ENCODE measurements at regions not wholly inside any gene's neighbourhood (a gene's known extent, or its start where the extent isn't known, plus 50 kb on each side); places are given as distances from the start of the nearest gene placed in this dataset.
A peak's percentile ranks its signal among the peaks of the same experiment; 100 is the strongest.

- TF ChIP-seq EZH2phosphoT487 (IDR thresholded peaks at IDR 0.05; ENCODE audit: borderline replicate concordance) (no peak), CTCF (conservative IDR thresholded peaks at IDR 0.05; ENCODE audit: low read length) (no peak)
- Histone ChIP-seq H4K20me1 (ENCODE audit: insufficient read depth, low read length, poor library complexity, severe bottlenecking) (no peaks in the 10 kb centered on the region), H3K9ac (ENCODE audit: low read depth, low read length, poor library complexity, severe bottlenecking) (no peak overlapping the region), H3K4me2 (ENCODE audit: low read depth, low read length, poor library complexity, severe bottlenecking) (no peak overlapping the region), H3K4me3 (ENCODE audit: low read length, poor library complexity, severe bottlenecking) (no peak overlapping the region), H3K36me3 (ENCODE audit: insufficient read depth, low read length) (no peaks in the 10 kb centered on the region), H3K27me3 (ENCODE audit: insufficient read depth, low read length, poor library complexity, severe bottlenecking) (no peaks in the 10 kb centered on the region), H3K9me2 (replicated peaks; ENCODE audit: low read depth, low read length) (no peaks in the 10 kb centered on the region), H3F3A (ENCODE audit: low read depth) (peaks cover 3% of the 10 kb centered on the region; the same call in 1 of the 2 replicates), H2AFZ (ENCODE audit: low read length) (no peak overlapping the region), H3K4me1 (ENCODE audit: insufficient read depth, low read length, poor library complexity, severe bottlenecking) (peaks cover 5% of the 10 kb centered on the region), H3K79me2 (ENCODE audit: insufficient read depth, low read length) (no peaks in the 10 kb centered on the region), H3K9me3 (ENCODE audit: insufficient read depth, low read depth, low read length) (no peaks in the 10 kb centered on the region)
Observed at GRCh38 chr13:78096221-78096620, 177.6 kb upstream of the EDNRB start.

GRCh38 chr13:78087966-78088678 is 169.5 kb upstream of the EDNRB start:
- H3K4me2 ChIP-seq (ENCODE audit: low read depth, low read length, poor library complexity, severe bottlenecking) = no peak overlapping the region
- no peaks in the 10 kb centered on the region for H3K9me2 ChIP-seq (replicated peaks; ENCODE audit: low read depth, low read length)
- H2AFZ ChIP-seq (ENCODE audit: low read length) = no peak overlapping the region
- no peaks in the 10 kb centered on the region for H4K20me1 ChIP-seq (ENCODE audit: insufficient read depth, low read length, poor library complexity, severe bottlenecking)
- H3F3A ChIP-seq (ENCODE audit: low read depth) = peaks cover 3% of the 10 kb centered on the region; the same call in 1 of the 2 replicates
- H3K36me3 ChIP-seq (ENCODE audit: insufficient read depth, low read length) = no peaks in the 10 kb centered on the region
- no peak overlapping the region for H3K9ac ChIP-seq (ENCODE audit: low read depth, low read length, poor library complexity, severe bottlenecking)
- H3K27me3 ChIP-seq (ENCODE audit: insufficient read depth, low read length, poor library complexity, severe bottlenecking) = no peaks in the 10 kb centered on the region
- no peaks in the 10 kb centered on the region for H3K9me3 ChIP-seq (ENCODE audit: insufficient read depth, low read depth, low read length)
- peaks cover 11% of the 10 kb centered on the region for H3K4me1 ChIP-seq (ENCODE audit: insufficient read depth, low read length, poor library complexity, severe bottlenecking)
- H3K4me3 ChIP-seq (ENCODE audit: low read length, poor library complexity, severe bottlenecking) = no peak overlapping the region
- no peak for TF ChIP-seq CTCF (conservative IDR thresholded peaks at IDR 0.05; ENCODE audit: low read length)
- H3K79me2 ChIP-seq (ENCODE audit: insufficient read depth, low read length) = no peaks in the 10 kb centered on the region

- Histone ChIP-seq H3K4me3 (ENCODE audit: low read length, poor library complexity, severe bottlenecking) (no peak overlapping the region), H3K9ac (ENCODE audit: low read depth, low read length, poor library complexity, severe bottlenecking) (no peak overlapping the region), H3F3A (ENCODE audit: low read depth) (no peaks in the 10 kb centered on the region), H3K79me2 (ENCODE audit: insufficient read depth, low read length) (no peaks in the 10 kb centered on the region), H3K4me2 (ENCODE audit: low read depth, low read length, poor library complexity, severe bottlenecking) (peak overlapping the region; percentile 58), H3K4me1 (ENCODE audit: insufficient read depth, low read length, poor library complexity, severe bottlenecking) (peaks cover 11% of the 10 kb centered on the region), H3K9me3 (ENCODE audit: insufficient read depth, low read depth, low read length) (no peaks in the 10 kb centered on the region; the same call in 1 of the 2 replicates), H3K36me3 (ENCODE audit: insufficient read depth, low read length) (no peaks in the 10 kb centered on the region), H3K9me2 (replicated peaks; ENCODE audit: low read depth, low read length) (no peaks in the 10 kb centered on the region), H3K27me3 (ENCODE audit: insufficient read depth, low read length, poor library complexity, severe bottlenecking) (no peaks in the 10 kb centered on the region), H4K20me1 (ENCODE audit: insufficient read depth, low read length, poor library complexity, severe bottlenecking) (no peaks in the 10 kb centered on the region), H2AFZ (ENCODE audit: low read length) (peak overlapping the region; percentile 57)
- TF ChIP-seq EZH2phosphoT487 (IDR thresholded peaks at IDR 0.05; ENCODE audit: borderline replicate concordance) (no peak), CTCF (conservative IDR thresholded peaks at IDR 0.05; ENCODE audit: low read length) (no peak)
Observed at GRCh38 chr13:78085434-78086225, 167.0 kb upstream of the EDNRB start.

Measured in Loucy (cell line).